Thymus (tissue), 11 donors: ENCODE measurements at regions not wholly inside any gene's neighbourhood (a gene's known extent, or its start where the extent isn't known, plus 50 kb on each side); places are given as distances from the start of the nearest gene placed in this dataset.

Experiments used
- DNase-seq, 9 donors: peaks; one replicate each; pipeline ENCODE4 v3.0.0-alpha.2; 2013; ENCODE audit warnings: low spot score in 9 of 9, low read depth in 6 of 9, missing footprints in 1 of 9
- H3K27ac ChIP-seq, 2 donors: one replicate each; pipeline ENCODE4 v1.5.1; 2013; ENCODE audit warnings: control low read depth in 1 of 2, low read depth in 1 of 2, low read length in 1 of 2, mild to moderate bottlenecking in 1 of 2, moderate library complexity in 1 of 2
- H3K27me3 ChIP-seq, 2 donors: one replicate each; pipeline ENCODE4 v1.5.1; 2013; ENCODE audit warnings: low read length in 1 of 2; ENCODE audit not compliant: control insufficient read depth in 2 of 2, insufficient read depth in 1 of 2
- H3K36me3 ChIP-seq, 2 donors: one replicate each; pipeline ENCODE4 v1.5.1; 2013; ENCODE audit warnings: low read length in 1 of 2, mild to moderate bottlenecking in 1 of 2, moderate library complexity in 1 of 2; ENCODE audit not compliant: control insufficient read depth in 2 of 2, insufficient read depth in 2 of 2
- H3K4me1 ChIP-seq, 2 donors: one replicate each; pipeline ENCODE4 v1.5.1; 2013; ENCODE audit warnings: low read length in 2 of 2; ENCODE audit not compliant: control insufficient read depth in 2 of 2, insufficient read depth in 2 of 2
- H3K4me3 ChIP-seq, 2 donors: one replicate each; pipeline ENCODE4 v1.5.1; 2013; ENCODE audit warnings: low read length in 2 of 2, control low read depth in 1 of 2, mild to moderate bottlenecking in 1 of 2
- H3K9me3 ChIP-seq, 2 donors: one replicate each; pipeline ENCODE4 v1.5.1; 2013; ENCODE audit warnings: low read length in 1 of 2, mild to moderate bottlenecking in 1 of 2; ENCODE audit not compliant: control insufficient read depth in 2 of 2, insufficient read depth in 1 of 2
- WGBS: extraction: QIAGEN DNeasy Blood & Tissue Kit; methylation state at CpG from one replicate; pipeline ENCODE4 v1.1.7; 2013; 5-methylcytosine and 5-hydroxymethylcytosine counted together
- donor health status: healthy.

DNA sequence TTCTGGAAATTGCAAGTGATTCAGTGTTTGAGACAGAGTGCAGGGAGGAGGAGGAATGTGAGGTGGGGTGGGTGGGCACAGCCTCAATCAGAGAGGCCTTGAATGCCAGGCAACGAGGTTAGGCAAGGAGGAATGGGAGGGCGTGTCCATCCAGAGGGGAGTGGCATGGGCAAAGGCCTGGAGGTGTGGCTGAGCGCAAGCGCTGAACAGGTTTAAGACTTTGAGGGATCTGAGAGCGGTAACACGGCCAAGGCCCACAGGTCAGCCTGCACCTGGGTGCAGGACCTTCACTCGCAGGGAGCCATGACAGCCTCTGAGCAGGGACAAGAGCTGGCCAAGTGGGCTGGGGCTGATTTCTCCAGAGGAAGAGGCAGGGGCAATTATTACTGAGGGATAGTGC is 125.9 kb downstream of the TPRA1 start:
- Histone ChIP-seq H3K4me1 (no peaks in the 10 kb centered on the region), H3K27ac (no peak overlapping the region), H3K4me3 (no peak overlapping the region), H3K27me3 (peaks cover 0 to 5% of the 10 kb centered on the region in 2 donors), H3K9me3 (no peaks in the 10 kb centered on the region), H3K36me3 (no peaks in the 10 kb centered on the region)
- 78% methylated on average over 7 of the region's 7 CpGs for WGBS
- DNase-seq: no peak

DNA sequence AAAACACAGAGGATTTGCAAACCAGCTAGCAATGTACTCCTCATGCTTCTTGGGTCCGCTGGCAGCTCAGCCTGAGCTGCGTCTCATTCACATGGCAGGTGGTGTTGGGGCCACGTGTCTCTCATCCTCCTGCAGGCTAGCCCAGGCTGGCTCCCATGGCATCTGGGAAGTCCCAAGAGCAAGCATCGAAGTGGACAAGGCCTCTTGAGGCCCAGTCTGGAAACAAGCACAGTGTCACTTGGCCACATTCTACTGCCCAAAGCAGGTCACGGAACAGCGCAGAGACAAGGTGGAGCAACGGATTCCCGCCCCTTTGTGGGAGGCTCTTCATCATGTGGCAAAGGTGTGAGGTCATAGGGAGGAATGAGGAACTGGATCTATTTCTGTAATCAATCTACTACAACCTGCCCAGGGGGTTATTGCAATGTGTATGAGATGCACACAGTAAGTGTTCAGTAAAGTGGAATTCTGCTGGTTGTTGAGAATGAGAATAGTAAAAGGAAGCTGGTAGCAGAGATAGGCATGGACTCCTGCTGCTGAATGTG is 128.3 kb downstream of the TPRA1 start:
- Histone ChIP-seq H3K4me3 (no peak overlapping the region), H3K27me3 (peaks cover 11 to 30% of the 10 kb centered on the region in 2 donors), H3K27ac (no peak overlapping the region), H3K9me3 (peaks cover 0 to under 1% of the 10 kb centered on the region in 2 donors), H3K4me1 (no peaks in the 10 kb centered on the region), H3K36me3 (no peaks in the 10 kb centered on the region)
- no peak for DNase-seq
- 87% methylated on average over 8 of the region's 8 CpGs for WGBS

DNA sequence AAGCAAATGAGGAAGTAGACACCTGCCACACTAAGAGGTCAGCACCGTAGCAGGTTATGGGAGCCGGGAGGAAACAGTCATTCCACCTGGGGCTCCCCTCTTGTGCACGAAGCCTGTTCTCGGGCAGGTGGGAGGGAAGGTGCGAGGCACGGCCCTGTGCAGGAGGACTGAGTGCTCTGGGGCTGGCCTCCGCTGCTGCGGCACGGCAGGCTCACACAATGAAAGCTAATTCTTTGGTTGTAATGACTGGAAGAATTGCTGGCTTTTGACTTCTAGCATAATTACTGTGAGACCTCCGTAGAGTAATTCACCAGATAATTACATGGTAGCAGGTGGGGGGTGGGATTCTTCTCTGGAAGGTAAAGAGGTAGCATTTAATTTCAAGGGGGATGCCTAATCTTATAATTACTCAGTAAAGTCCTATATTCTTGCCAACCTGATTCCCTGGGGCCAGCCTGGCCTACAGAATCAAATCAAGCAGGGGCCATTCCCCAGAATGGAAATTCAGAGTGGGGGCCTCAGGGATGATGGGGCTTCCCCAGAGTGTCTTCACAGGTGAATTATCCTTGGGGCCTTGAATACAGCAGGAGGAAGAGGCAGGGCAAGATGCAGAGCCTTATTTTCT is 129.1 kb downstream of the TPRA1 start:
- Histone ChIP-seq H3K36me3 (no peaks in the 10 kb centered on the region), H3K9me3 (peaks cover 2% of the 10 kb centered on the region in 2 donors), H3K27me3 (peaks cover 19 to 38% of the 10 kb centered on the region in 2 donors), H3K27ac (no peak overlapping the region), H3K4me3 (no peak overlapping the region), H3K4me1 (no peaks in the 10 kb centered on the region)
- DNase-seq: no peak
- WGBS: 78% methylated on average over 10 of the region's 10 CpGs

DNA sequence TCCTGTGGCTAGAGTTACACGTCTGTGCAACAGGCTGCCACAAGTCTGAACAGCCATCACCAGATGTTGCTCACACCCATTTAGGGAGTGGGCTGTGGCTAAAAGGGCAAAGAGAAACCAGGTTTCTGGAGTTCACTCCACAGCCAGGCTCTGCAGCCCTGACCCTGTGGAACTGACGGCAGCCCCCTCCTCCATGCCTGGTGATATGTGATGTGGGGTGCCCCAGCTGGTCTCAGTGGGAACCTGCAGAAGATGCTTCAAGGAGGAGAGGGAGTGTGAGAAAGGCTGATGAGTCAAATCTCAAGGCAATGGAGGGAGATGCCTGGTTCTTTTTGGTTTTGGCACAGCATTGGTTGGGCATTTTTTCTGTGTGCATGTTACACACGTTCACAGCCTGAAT is 130.6 kb downstream of the TPRA1 start:
- Histone ChIP-seq H3K36me3 (no peaks in the 10 kb centered on the region), H3K27ac (no peak overlapping the region), H3K9me3 (peaks cover 2 to 9% of the 10 kb centered on the region in 2 donors), H3K4me1 (no peaks in the 10 kb centered on the region), H3K27me3 (peaks cover 33 to 53% of the 10 kb centered on the region in 2 donors), H3K4me3 (no peak overlapping the region)
- DNase-seq: no peak
- WGBS: 73% methylated on average over 3 of the region's 3 CpGs

DNA sequence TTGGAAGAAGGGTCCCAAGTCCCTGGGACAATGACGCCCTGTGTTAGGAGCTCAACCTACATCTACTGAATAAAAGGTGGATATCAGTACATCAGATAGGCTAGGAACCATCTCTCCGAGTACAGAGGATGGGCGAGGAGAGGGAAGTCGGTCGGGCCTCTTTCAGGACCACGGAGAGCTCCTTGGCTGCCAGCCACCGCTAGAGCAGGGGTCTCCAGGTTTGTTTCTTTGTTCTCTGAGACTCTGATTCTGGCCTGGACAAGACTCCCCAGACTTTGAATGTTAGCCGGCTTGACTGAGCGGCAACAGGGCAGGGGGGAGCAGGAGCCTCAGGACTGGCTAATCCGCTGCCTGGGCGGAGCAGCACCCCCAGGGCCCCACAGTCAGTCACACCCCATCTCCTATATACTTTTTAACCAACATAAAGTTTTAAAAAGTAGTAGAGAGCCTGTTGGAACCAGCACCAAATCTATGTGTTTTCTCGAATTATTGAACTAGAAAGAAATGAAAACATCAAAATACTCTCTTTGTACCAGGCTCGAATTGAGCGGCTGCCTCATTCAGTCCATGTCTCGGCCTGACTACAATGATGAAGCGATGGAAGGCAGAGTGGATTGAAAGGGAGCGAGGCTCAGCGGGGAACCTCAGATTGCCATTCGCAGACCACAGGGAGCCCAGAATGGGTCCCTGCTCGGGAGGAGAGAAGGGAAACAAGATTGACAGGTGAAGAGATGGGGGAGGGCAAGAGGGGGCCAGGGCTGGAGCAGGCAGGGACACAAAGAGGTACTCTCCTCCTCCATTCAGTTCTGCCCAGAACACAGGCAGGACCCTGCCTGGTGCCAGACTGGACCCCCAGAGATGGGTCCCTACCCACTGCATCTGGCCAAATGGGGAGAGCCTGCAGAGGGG is 131.6 kb downstream of the TPRA1 start:
- Histone ChIP-seq H3K4me3 (no peak overlapping the region), H3K27me3 (peaks cover 37 to 62% of the 10 kb centered on the region in 2 donors), H3K4me1 (no peaks in the 10 kb centered on the region), H3K36me3 (no peaks in the 10 kb centered on the region), H3K9me3 (peaks cover 2 to 9% of the 10 kb centered on the region in 2 donors), H3K27ac (no peak overlapping the region)
- 30% methylated on average over 20 of the region's 20 CpGs for WGBS
- peak; percentile 40 to 80 (median 60) for DNase-seq

DNA sequence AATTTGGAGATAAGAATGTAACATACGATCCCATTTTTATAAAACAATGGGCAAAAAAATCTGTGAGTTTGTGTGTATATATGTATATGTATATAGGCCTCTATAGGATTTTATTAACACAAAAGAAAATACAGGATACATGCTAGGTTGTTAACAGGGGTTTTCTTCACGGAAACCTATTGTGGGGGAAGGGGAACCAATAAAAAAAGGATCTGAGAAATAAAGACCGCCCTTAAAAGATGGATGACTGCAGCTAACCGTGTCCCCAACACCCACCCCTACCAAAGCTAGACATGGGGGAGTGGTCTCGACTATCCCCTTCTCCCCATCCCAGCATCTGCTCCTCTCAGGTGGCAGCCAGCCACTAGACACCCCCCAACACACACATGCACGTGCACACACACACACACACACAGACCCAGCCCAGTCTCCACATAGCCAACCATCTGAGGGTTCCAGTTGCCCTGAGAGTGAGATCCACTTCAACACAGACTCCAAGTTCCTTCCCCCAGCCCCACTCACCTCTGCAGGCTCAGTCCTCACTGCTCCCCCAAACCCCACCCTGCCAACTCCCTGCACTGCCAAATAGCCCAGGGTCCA is 132.9 kb downstream of the TPRA1 start:
- no peak for DNase-seq
- no peaks in the 10 kb centered on the region for H3K4me1 ChIP-seq
- no peaks in the 10 kb centered on the region for H3K36me3 ChIP-seq
- H3K4me3 ChIP-seq: no peak overlapping the region
- H3K9me3 ChIP-seq: peaks cover 2 to 9% of the 10 kb centered on the region in 2 donors
- H3K27ac ChIP-seq: no peak overlapping the region
- WGBS: 64% methylated on average over 6 of the region's 6 CpGs
- H3K27me3 ChIP-seq: peaks cover 37 to 70% of the 10 kb centered on the region in 2 donors

DNA sequence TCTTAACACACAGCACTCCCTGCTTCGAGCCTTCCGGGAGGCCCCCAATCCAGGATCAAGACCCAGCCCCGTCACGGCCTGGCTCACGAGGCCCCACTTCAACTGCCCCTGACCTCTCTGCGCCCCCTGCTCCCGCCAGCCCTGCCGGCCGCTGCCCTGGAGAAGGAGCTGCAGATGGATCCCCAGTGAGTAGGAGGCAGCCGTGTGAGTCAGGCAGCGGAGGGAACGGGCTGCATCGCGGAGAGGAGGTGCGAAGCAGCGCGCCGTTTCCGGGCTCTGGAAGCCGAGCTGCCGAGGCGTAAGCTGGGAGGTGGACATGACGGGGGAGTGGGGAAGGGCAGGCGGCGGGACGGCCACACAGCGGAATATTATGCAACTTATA is 133.4 kb downstream of the TPRA1 start:
- Histone ChIP-seq H3K4me1 (no peaks in the 10 kb centered on the region), H3K27me3 (peaks cover 37 to 75% of the 10 kb centered on the region in 2 donors), H3K27ac (no peak overlapping the region), H3K9me3 (peaks cover 2 to 9% of the 10 kb centered on the region in 2 donors), H3K36me3 (no peaks in the 10 kb centered on the region), H3K4me3 (no peak overlapping the region)
- WGBS: 9% methylated on average over 27 of the region's 27 CpGs
- DNase-seq: no peak

DNA sequence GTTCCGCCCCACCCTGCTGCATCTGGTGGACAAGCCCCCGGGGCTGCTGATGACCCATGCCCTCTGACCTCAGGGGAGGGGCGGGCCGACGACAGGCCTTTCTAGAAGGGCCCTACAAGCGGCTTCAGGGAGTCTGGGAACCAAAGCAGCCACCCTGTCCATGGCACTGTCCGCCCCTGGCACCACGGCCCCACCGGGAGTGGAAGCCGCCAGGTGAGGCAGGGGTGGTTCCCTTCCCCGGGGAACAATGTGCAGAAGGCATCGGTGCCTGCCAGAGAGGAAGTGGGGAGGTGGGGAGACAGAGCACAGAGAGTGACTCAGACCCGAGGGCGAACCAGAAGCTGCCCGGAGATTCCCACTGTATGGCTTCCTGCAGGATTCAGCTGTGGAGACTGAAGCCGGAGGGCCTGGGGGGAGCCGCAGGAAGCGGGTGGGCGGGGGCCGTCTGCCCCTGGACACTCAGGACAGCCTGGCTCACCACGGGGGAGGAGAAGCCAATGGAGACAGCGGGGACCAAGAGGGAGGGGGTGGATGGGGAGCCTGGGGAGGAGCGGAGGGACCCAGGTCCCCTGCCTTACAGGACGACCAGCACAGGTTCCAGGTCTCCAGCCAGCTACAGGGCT is 134.0 kb downstream of the TPRA1 start:
- WGBS: 5% methylated on average over 24 of the region's 24 CpGs
- no peak for DNase-seq

More for the DNA sequence above, 134.0 kb downstream of the TPRA1 start:
- no peaks in the 10 kb centered on the region for H3K36me3 ChIP-seq
- H3K4me1 ChIP-seq: no peaks in the 10 kb centered on the region
- peaks cover 37 to 75% of the 10 kb centered on the region in 2 donors for H3K27me3 ChIP-seq
- H3K27ac ChIP-seq: no peak overlapping the region
- no peak overlapping the region for H3K4me3 ChIP-seq
- H3K9me3 ChIP-seq: peaks cover 2 to 9% of the 10 kb centered on the region in 2 donors
